ENCODE measurements at regions not wholly inside any gene's neighbourhood (a gene's known extent, or its start where the extent isn't known, plus 50 kb on each side); places are given as distances from the start of the nearest gene placed in this dataset.

- peaks cover 6% of the 10 kb centered on the region for H3K4me1 ChIP-seq (ENCODE audit: control insufficient read depth, insufficient read depth, low read length)
- no peak overlapping the region for H3K4me3 ChIP-seq (ENCODE audit: low read length)
- H3K36me3 ChIP-seq (ENCODE audit: control insufficient read depth, insufficient read depth, low read length) = no peaks in the 10 kb centered on the region
- 20% methylated on average over 2 of the region's 17 CpGs for WGBS (ENCODE audit: insufficient coverage, low lambda C conversion rate)
- peaks cover 4% of the 10 kb centered on the region for H3K27me3 ChIP-seq (ENCODE audit: control insufficient read depth, insufficient read depth, low read length)
- peak in 1 of 2 donors; percentile 29 for DNase-seq
- H3K9me3 ChIP-seq (ENCODE audit: control insufficient read depth, low read depth, low read length) = no peaks in the 10 kb centered on the region
- no peak overlapping the region for H3K27ac ChIP-seq (ENCODE audit: low read length)
These were observed 125.7 kb upstream of the PEG3 start for GRCh38 chr19:56966225-56966696.

- H3K4me1 ChIP-seq (ENCODE audit: control insufficient read depth, insufficient read depth, low read length) = peaks cover 6% of the 10 kb centered on the region
- no CpG with 5 or more reads among the region's 13 CpGs for WGBS (ENCODE audit: insufficient coverage, low lambda C conversion rate)
- no peak for DNase-seq
- H3K36me3 ChIP-seq (ENCODE audit: control insufficient read depth, insufficient read depth, low read length) = no peaks in the 10 kb centered on the region
- peaks cover 4% of the 10 kb centered on the region for H3K27me3 ChIP-seq (ENCODE audit: control insufficient read depth, insufficient read depth, low read length)
- peak overlapping the region; percentile 38 for H3K27ac ChIP-seq (ENCODE audit: low read length)
- H3K9me3 ChIP-seq (ENCODE audit: control insufficient read depth, low read depth, low read length) = no peaks in the 10 kb centered on the region
- H3K4me3 ChIP-seq (ENCODE audit: low read length) = no peak overlapping the region
These were observed 126.3 kb upstream of the PEG3 start for GRCh38 chr19:56966697-56967299.

GRCh38 chr19:56969156-56969555 is 128.6 kb upstream of the PEG3 start:
- H3K9me3 ChIP-seq (ENCODE audit: control insufficient read depth, low read depth, low read length) = no peaks in the 10 kb centered on the region
- H3K36me3 ChIP-seq (ENCODE audit: control insufficient read depth, insufficient read depth, low read length) = no peaks in the 10 kb centered on the region
- no CpG with 5 or more reads among the region's 2 CpGs for WGBS (ENCODE audit: insufficient coverage, low lambda C conversion rate)
- peaks cover 4% of the 10 kb centered on the region for H3K27me3 ChIP-seq (ENCODE audit: control insufficient read depth, insufficient read depth, low read length)
- H3K27ac ChIP-seq (ENCODE audit: low read length) = peak overlapping the region; percentile 42
- no peak for DNase-seq
- H3K4me1 ChIP-seq (ENCODE audit: control insufficient read depth, insufficient read depth, low read length) = peaks cover 15% of the 10 kb centered on the region
- no peak overlapping the region for H3K4me3 ChIP-seq (ENCODE audit: low read length)

- Histone ChIP-seq H3K9me3 (ENCODE audit: control insufficient read depth, low read depth, low read length) (no peaks in the 10 kb centered on the region), H3K27me3 (ENCODE audit: control insufficient read depth, insufficient read depth, low read length) (peaks cover 4% of the 10 kb centered on the region), H3K36me3 (ENCODE audit: control insufficient read depth, insufficient read depth, low read length) (no peaks in the 10 kb centered on the region), H3K4me1 (ENCODE audit: control insufficient read depth, insufficient read depth, low read length) (peaks cover 15% of the 10 kb centered on the region), H3K27ac (ENCODE audit: low read length) (peak overlapping the region; percentile 49), H3K4me3 (ENCODE audit: low read length) (no peak overlapping the region)
- peak in 1 of 2 donors; percentile 25 for DNase-seq
- no CpG with 5 or more reads among the region's 6 CpGs for WGBS (ENCODE audit: insufficient coverage, low lambda C conversion rate)
These were observed 129.2 kb upstream of the PEG3 start for GRCh38 chr19:56969759-56970178.

- no CpG with 5 or more reads among the region's 14 CpGs for WGBS (ENCODE audit: insufficient coverage, low lambda C conversion rate)
- Histone ChIP-seq H3K27me3 (ENCODE audit: control insufficient read depth, insufficient read depth, low read length) (peaks cover 4% of the 10 kb centered on the region), H3K4me1 (ENCODE audit: control insufficient read depth, insufficient read depth, low read length) (peaks cover 12% of the 10 kb centered on the region), H3K9me3 (ENCODE audit: control insufficient read depth, low read depth, low read length) (no peaks in the 10 kb centered on the region), H3K27ac (ENCODE audit: low read length) (no peak overlapping the region), H3K36me3 (ENCODE audit: control insufficient read depth, insufficient read depth, low read length) (no peaks in the 10 kb centered on the region), H3K4me3 (ENCODE audit: low read length) (no peak overlapping the region)
- DNase-seq = no peak
These were observed 130.7 kb upstream of the PEG3 start for GRCh38 chr19:56971230-56971629.

GRCh38 chr19:56972291-56972841 is 131.8 kb upstream of the PEG3 start:
- no peak overlapping the region for H3K4me3 ChIP-seq (ENCODE audit: low read length)
- no peaks in the 10 kb centered on the region for H3K36me3 ChIP-seq (ENCODE audit: control insufficient read depth, insufficient read depth, low read length)
- H3K27me3 ChIP-seq (ENCODE audit: control insufficient read depth, insufficient read depth, low read length) = no peaks in the 10 kb centered on the region
- no peak for DNase-seq
- WGBS (ENCODE audit: insufficient coverage, low lambda C conversion rate) = no CpG with 5 or more reads among the region's 16 CpGs
- H3K4me1 ChIP-seq (ENCODE audit: control insufficient read depth, insufficient read depth, low read length) = peaks cover 8% of the 10 kb centered on the region
- no peak overlapping the region for H3K27ac ChIP-seq (ENCODE audit: low read length)
- H3K9me3 ChIP-seq (ENCODE audit: control insufficient read depth, low read depth, low read length) = no peaks in the 10 kb centered on the region

GRCh38 chr19:56973713-56974555 is 133.4 kb upstream of the PEG3 start:
- no peak overlapping the region for H3K27ac ChIP-seq (ENCODE audit: low read length)
- H3K9me3 ChIP-seq (ENCODE audit: control insufficient read depth, low read depth, low read length) = no peaks in the 10 kb centered on the region
- DNase-seq = peak in 1 of 2 donors; percentile 26
- no peaks in the 10 kb centered on the region for H3K27me3 ChIP-seq (ENCODE audit: control insufficient read depth, insufficient read depth, low read length)
- no peaks in the 10 kb centered on the region for H3K36me3 ChIP-seq (ENCODE audit: control insufficient read depth, insufficient read depth, low read length)
- peaks cover 8% of the 10 kb centered on the region for H3K4me1 ChIP-seq (ENCODE audit: control insufficient read depth, insufficient read depth, low read length)
- no peak overlapping the region for H3K4me3 ChIP-seq (ENCODE audit: low read length)
- no CpG with 5 or more reads among the region's 12 CpGs for WGBS (ENCODE audit: insufficient coverage, low lambda C conversion rate)

- Histone ChIP-seq H3K4me3 (ENCODE audit: low read length) (no peak overlapping the region), H3K9me3 (ENCODE audit: control insufficient read depth, low read depth, low read length) (no peaks in the 10 kb centered on the region), H3K27ac (ENCODE audit: low read length) (no peak overlapping the region), H3K36me3 (ENCODE audit: control insufficient read depth, insufficient read depth, low read length) (no peaks in the 10 kb centered on the region), H3K4me1 (ENCODE audit: control insufficient read depth, insufficient read depth, low read length) (peaks cover 8% of the 10 kb centered on the region), H3K27me3 (ENCODE audit: control insufficient read depth, insufficient read depth, low read length) (no peaks in the 10 kb centered on the region)
- WGBS (ENCODE audit: insufficient coverage, low lambda C conversion rate) = 100% methylated on average over 1 of the region's 8 CpGs
- DNase-seq = no peak
These were observed 134.2 kb upstream of the PEG3 start for GRCh38 chr19:56974556-56975207.

GRCh38 chr19:56976300-56976699 is 135.8 kb upstream of the PEG3 start:
- Histone ChIP-seq H3K4me1 (ENCODE audit: control insufficient read depth, insufficient read depth, low read length) (peaks cover 8% of the 10 kb centered on the region), H3K36me3 (ENCODE audit: control insufficient read depth, insufficient read depth, low read length) (no peaks in the 10 kb centered on the region), H3K27me3 (ENCODE audit: control insufficient read depth, insufficient read depth, low read length) (no peaks in the 10 kb centered on the region), H3K27ac (ENCODE audit: low read length) (no peak overlapping the region), H3K4me3 (ENCODE audit: low read length) (no peak overlapping the region), H3K9me3 (ENCODE audit: control insufficient read depth, low read depth, low read length) (no peaks in the 10 kb centered on the region)
- no peak for DNase-seq
- no CpG with 5 or more reads among the region's 4 CpGs for WGBS (ENCODE audit: insufficient coverage, low lambda C conversion rate)
